Renal cortical epithelial cell (primary cell): ENCODE measurements at regions not wholly inside any gene's neighbourhood (a gene's known extent, or its start where the extent isn't known, plus 50 kb on each side); places are given as distances from the start of the nearest gene placed in this dataset.
A peak's percentile ranks its signal among the peaks of the same experiment; 100 is the strongest.

Experiments
- DNase-seq: peaks from one replicate; pipeline ENCODE4 v3.0.0-alpha.2; 2011; ENCODE audit warnings: low read depth

DNA sequence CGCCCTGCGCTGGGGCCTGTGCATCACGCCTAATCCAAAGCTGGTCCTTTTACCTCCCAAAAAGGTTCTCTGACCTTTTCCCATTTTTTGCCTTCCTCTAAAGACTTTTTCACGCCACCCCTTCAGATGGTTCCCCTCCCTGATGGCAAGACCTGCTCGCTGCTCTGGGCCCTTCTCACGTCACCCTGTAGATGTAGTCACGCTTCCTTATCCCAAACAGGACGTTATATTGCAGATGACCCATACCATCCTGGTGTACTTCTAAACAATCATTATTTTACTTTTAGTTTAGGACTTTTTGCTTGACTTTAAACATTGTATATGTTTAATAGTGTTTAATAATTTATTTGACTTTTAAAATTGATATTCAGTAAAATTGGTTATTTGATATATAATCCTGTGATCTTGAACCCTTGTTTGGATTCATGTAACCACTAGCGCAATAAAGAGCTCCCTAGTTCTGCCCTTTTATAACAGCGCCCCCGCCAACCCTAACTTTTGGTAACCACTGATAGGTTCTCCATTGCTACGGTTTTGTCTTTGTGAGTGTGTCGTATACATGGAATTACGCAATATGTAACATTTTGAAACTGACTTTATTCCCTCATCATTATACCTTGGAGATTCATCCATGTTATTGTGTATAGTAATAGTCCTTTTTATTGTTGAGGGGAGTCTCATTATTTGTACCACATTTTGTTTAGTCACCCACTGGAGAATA is 159.0 kb upstream of the CHRNA7 start:
- DNase-seq: no peak

DNA sequence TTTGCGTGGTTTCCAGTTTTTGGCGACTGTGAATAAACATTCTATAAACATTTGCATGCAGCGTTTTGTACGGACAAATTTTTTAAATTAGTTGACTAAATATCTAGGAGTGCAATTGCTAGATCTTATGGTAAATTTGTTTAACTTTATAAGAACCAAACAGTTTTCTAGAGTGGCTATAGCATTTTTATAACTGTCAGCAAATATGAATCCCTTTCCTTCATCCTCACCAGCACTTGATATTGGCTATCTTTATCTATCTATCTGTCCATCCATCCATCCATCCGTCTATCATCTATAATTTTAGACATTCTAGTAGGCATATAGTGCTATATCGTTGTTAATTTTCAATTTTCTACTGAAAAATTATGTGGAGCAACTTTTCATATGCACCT is 158.4 kb upstream of the CHRNA7 start:
- DNase-seq: no peak

DNA sequence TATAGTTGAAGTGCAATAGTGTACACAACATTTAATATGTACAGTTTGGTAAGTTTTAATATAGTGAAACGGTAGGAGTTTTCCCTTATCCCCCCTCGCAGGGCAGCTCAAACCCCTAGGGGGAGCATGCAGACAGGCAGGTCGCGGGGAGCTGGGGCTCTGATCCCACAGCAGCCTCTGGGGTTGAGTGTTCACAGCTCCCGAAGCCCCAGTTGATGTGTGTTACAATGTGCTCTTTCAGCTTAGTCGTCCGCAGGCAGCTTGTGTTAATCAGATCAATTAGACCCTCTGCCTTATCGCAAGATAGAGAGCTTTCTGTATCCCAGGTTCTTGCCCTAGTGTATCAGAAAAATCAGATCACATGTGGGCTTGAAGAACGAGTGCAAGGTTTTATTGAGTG is 143.1 kb upstream of the CHRNA7 start:
- DNase-seq: no peak

DNA sequence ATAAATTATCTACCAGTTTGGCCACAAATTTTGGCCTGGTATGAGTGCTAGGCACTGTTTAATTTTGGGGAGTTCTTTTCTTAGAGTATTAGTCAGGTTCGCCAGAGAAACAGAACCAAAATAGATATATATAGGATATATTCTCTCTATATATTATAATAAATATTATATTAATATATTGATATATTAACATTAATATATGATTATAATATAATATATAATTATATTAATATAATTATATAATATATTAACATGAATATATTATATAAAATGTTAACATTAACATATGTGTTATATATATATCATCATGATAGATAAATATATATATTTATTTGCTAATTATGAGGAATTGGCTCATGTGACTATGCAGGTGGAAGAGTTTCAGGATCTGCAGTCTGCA is 137.8 kb upstream of the CHRNA7 start:
- DNase-seq: no peak

DNA sequence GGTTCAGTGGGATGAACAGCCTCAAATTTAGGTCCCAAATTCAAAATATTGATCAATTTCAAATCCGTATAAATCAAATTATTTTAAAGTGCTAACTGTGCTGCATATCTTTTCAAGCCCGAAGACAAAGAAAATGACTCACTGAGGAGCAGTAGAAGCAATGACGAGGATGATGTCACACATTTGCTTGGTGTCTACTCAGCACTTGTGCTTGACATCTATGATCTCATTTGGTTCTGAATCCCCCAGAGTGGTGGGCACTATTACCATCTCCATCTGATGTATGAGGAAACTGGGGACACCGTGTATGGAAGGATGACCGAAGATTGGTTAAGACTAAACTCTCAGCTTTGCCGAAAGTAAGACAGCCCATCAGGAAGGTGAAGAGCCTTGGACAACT is 136.5 kb upstream of the CHRNA7 start:
- DNase-seq: no peak

DNA sequence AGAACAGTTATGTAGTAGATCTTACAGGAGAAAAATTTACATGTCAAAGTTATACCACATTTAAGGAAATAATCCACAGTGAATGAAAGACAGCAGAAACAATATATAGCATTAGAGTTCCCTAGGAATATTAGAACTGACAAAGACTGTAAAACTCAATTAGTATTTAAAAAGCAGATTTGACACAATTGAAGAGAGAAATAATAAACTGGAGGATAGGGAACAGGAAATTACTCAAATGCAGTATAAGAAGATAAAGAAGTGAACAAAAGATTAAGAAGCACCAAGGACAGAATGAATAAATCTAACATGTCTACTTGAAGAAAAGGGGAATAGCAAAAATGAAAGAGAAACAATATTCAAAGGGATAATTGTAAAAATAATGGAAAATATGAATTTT is 132.6 kb upstream of the CHRNA7 start:
- no peak for DNase-seq

DNA sequence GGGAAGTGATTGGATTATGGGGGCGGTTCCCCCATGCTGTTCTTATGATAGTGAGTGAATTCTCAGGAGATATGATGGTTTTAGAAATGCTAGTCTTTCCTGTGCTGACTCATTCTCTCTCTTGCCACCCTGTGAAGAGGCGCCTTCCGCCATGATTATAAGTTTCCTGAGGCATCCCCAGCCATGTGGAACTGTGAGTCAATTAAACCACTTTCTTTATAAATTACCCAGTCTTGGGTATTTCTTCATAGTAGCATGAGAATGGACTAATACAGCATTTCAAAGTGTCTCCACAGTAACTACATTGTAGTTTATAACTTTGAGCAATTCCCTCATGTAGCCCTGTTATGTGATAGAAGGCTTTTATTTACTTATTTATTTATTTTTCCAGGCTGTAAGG is 128.8 kb upstream of the CHRNA7 start:
- DNase-seq: no peak

DNA sequence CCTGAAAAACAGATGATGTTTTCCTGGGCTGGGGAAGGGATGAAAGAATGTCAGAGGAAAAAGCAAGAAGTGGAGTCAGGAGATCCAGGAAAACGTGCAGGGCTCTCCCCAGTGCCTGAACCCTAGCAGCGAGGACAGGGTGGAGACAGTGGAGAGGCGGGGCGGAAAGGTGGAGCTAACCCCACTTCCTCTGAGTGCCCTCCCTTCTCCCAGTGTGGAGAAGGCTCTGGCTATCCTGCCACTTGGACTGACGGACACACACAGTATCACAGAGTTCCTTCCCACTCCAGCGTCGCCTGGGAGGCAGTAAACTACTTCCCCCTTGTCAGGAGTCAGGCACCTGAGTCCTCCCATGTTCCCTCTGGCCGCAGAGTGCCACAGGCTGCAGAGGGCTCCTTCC is 125.3 kb upstream of the CHRNA7 start:
- no peak for DNase-seq

DNA sequence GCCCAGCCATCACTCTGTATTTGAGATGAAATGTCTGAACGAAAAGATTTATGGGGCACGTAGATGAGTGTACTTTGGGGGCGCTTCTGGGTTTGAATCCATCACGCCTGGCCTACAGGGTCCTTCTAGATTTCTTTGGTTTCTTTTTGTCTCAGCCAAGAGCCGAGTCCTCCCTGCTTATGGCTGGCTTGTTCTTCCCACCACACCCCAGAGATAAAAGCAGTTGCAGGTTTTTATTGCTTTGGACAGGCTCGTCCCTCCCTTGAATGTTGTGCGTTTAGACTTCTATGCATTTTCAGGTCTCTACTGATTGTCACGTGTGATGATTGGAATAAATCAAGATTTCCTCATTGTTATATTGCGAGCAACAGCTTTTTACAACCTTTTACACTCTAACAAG is 104.8 kb upstream of the CHRNA7 start:
- no peak for DNase-seq

DNA sequence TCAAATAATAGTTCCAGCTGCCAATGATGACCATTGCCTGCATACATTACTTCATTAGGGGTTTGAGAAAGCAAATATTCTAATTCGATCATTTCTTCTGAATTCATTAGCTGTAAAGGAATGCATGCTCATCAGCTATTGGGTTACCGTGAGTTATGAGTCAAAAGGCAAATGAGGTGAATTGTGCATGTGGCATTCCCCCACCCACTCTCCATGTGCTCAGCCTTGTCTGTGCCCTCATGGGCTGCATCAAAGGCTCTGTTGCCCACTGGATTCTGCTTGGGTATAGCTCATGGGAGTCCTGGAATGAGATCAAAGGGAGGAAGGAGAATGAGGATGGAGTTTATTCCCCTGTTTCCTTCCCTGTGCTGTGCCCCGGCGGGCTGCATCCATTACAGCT is 99.3 kb upstream of the CHRNA7 start:
- DNase-seq: no peak

DNA sequence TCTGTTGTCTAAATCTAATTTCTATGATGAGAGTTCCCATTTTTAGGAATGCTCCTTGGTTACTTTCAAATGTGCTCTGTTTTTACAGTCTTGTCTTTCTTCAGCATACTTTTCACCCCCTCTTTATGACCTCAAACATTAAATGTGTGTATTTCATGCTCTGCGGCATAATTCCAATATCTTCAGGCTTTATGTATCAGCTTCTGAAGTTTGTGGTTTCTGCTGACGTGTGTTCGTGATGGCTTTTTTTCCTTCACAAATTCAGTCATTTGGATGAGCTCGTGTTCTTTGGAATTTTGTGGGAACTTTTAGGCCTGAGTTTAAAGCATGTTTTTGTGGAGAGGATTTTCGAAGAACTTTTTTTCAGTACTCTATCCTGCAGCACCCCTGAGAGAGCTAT is 97.7 kb upstream of the CHRNA7 start:
- no peak for DNase-seq

DNA sequence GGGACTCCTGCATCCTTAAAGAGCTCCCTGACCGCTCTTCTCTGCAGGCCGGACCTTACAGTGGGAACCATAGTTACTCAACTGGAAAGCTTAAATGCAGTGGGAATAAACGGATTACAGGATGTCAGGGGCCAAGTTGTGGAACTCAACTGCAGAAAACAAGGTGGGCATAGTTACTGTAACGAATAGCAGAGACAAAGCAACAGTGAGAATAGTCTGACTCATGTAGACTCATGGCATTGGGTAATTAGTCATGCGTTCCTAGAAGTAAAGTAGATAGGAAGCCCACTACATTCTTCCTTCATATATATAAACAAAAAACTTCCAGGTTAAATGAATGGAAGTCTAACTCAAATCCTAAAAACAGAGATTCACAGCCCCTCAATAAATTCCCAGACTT is 95.5 kb upstream of the CHRNA7 start:
- no peak for DNase-seq

DNA sequence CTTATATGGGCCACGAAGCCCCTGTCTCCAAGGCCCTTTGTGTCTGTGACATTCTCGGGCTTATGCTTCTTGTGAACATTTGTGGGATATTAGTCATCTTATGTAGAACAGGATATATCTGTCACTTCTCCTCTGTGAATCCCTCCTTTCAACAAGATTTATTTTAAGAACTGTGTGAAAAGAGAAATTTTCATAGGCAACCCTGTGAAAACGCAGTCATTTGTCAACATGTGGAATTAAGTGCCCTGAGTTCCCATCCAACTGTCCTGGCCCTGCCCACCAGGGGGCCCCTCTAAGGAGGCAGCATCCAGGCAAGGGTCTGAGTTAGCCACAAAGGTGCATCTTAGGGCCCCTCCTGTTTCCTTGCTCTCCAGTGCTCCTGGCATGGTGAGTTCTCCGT is 76.8 kb upstream of the CHRNA7 start:
- no peak for DNase-seq

DNA sequence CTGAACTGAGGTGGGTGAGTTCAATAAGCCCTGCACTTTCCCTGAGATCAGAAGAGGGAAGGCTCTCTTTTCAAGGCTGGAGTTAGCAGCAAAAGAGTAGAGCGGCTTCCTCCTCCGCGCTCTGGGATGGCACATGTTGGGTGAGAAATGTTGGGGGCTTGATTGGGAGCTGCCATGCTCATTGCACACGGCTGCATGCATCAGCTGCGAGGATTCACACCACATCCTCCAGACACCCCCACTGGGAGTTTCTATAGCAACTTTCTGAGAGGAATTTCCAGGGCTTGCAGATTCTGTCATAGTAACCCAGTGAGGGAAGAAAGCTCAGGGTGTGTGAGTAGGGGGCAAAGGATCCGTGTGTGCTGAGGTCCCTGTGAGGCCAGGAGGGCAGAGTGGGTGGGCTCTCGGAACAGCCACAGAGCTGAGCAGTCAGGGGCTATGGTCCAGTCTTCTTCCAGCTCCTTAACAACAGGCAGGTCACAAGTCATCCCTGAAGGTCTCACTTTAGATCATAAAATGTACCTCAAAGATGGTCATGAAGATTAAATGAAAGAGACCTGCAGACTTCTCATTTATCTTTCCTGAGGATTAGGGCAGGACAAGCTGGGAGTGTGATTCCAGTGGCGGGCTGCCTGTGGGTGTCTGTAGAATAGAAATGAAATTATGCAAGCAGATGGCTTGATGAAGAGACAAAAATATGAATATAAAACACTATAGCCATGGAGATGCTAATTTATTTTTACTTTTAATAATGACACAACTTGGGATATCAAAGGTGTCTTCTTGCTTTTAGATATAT is 75.7 kb upstream of the CHRNA7 start:
- no peak for DNase-seq

DNA sequence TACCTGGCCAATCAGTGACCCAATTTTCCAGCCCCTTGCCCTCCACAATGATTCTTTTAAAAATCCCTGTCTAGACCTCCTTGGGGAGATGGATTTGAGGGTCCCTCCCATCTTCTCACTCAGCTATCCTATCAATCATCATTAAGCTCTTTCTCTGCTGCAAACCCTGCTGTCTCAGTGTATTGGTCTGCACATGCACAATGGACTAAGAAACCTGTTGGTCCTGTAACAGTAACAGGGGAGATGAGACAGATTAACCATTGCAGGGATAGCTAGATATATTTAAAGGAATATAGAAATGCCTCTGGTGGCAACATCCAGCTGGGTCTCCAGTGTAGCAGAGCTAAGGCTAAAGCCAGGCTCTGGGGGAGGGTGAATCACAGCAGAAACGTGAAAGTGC is 74.6 kb upstream of the CHRNA7 start:
- no peak for DNase-seq

DNA sequence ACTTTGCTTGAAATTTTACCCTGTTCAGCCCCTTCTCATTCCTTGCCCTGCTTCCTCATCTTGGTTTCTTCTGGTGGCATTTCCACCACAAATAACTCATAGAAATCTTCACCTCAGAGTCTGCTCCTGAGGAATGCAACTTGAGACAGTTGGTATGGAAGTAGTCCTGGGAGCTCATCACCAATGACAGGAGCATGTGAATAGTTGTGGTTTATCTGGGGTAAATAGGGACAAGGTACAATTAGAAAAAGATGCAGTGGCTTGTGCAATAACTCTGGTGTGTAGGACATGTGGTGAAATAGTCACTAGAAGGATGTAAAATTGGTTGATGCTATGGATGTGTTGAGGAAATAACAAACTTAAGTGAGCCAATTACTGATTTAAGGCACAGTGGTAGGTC is 72.7 kb upstream of the CHRNA7 start:
- no peak for DNase-seq

DNA sequence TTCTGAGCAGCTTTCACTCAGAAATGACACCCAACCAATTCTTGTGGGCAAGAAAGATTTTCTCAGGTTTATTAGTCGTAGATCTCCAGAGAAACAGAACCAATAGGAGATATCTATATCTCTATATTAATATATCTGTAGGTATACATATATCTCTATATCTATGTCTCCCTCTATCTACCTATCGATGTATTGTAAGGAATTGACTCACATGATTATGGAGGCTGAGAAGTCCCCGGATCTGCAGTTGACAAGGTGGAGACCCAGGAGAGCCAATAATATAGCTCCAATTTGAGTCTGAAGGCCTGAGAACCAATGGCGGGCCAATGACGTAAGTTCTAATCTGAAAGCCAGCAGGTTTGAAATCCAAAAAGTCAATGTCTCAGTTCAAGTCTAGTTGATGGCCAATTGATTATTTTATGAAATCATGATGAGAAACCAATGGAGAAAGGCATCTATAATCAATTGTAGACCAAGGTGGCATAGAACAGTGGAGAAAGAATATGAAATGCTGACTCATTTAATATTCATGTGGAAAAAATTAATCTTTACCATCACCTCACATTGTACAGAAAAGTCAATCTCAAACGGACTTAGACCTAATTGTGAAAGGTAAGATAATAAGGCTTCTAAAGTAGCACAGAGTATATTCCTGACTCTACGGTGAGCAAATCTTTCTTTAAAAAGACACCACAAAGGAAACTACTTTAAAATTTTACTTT is 65.6 kb upstream of the CHRNA7 start:
- no peak for DNase-seq

DNA sequence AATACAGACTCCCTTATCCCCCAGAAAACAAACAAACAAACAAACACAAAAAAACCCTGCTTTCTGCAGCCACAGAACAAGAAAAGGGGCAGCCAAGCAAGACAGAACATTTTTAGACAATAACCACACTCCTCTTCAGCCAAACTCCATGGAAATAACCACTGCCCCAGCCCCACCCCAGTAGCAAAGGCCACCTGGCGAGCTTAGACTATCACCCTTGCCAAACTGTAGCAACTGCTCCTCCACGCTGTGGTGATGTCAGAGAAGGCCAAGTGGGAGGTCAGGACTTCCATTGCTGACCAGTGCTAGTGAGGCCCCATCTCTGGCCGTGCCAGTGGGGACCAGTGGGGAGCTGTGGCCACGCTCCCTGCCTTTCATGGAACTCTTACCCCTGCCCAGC is 60.3 kb upstream of the CHRNA7 start:
- DNase-seq: no peak

DNA sequence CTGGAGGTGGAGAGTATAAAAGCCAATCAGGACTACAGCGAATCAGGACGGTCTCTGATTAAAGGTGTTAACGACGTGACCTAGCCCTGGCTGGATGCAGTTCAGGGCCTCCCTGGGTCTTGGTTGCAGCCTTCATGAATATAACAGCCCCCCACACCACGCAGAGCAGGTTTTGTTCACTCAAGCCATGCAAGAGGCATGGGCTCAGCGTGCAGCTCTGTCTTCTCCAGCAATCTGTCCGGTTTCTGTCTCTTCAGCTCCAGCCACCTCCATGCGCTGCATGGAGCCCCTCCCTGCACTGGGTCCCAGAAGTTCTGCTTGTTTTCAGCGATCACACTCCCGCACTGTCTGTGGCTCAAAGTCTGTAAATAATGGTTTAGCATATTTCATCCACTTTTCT is 57.1 kb upstream of the CHRNA7 start:
- no peak for DNase-seq

DNA sequence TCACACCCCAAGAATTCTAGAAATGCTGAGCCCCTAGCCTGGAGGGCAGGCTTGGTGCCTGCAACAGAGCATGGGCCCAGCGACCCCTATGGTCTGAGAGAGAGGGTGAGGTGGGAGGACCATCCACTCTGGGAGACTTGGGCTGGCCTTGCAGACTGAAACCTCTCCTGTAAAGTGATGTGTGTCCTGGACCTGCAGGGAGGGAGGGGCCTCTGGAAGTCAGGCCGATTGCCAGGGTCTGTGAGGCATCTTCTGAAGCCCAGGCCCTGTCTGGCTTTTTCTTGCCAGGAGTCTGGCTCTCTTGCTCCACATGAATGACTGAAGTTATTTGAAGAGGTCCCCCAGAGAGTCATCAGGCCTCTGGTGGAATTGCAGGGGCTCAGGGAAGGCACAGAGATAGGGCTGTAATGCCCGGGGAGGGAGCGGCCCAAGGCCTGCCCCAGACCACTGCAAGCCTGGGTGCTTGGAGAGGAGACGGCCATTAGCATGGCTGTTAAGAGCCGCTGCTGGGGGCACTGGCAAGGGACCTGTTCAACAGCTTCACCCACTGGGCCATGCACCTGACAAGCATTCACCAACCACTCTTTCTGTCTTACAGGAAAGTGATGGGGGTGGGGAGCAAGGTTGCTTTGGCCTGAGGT is 56.0 kb upstream of the CHRNA7 start:
- no peak for DNase-seq

DNA sequence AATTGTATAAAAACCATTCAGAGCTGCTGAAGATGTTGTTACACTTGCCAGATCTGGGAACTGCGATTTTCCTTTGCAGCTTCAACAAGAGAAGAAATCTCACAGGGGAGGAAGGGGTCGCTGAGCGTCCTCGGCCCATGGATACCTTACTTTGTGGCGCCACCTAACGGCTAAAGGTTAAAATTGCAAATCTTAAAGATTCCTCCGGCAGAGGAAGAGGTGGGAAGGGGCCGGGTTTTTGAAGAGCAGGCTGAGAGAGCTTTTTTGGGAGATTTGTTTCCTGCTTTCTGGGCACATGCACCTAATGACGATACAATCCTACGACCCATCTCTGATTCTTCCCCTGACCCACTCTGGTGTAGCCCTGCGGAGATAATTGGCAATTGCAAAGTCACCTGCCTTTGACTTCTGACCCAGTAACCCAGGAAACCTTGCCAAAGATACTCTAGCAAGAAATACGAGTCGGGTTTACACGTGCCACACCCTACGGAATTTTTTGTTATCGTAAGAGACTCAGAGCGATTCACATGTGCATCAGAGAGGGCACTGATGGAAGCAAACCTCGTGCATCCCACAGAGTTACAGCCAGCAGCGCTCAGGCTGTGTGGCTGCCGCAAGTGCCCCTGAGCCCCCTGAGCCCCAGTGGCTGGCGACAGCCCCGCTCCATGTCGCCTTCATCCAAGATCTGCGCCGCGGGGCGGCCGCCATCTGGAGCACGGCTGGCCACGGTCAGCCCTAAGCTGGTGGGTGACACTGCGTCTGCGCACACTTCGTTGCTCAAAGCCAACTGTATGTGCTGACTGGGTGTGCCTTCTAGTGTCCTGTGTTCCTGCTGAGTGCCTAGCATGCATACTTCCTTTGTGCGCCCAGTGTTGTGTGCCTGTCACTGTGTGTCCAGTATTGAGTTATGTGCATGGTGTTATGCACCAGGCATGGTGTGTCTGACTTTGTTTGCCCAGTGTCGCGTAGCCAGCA is 55.2 kb upstream of the CHRNA7 start:
- DNase-seq: peak; percentile 3
